CD14-positive monocyte (primary cell): ENCODE measurements at regions not wholly inside any gene's neighbourhood (a gene's known extent, or its start where the extent isn't known, plus 50 kb on each side); places are given as distances from the start of the nearest gene placed in this dataset.
A peak's percentile ranks its signal among the peaks of the same experiment; 100 is the strongest.

ENCODE experiments used
- DNase-seq, 3 donors: peaks; one replicate each; pipeline ENCODE4 v3.0.0-alpha.2; 2011 to 2022
- H2AFZ ChIP-seq: 2 replicates; pipeline ENCODE4 v1.6.0; 2012; ENCODE audit warnings: mild to moderate bottlenecking, low read depth, low read length, inconsistent platforms; ENCODE audit not compliant: insufficient read depth, poor library complexity, severe bottlenecking
- H3K27ac ChIP-seq, 2 donors: 1 replicate in 1 of 2; 2 replicates in 1 of 2; pipeline ENCODE4 v1.5.1; 2012 to 2013; ENCODE audit warnings: low read length in 2 of 2, control low read depth in 1 of 2, inconsistent platforms in 1 of 2, low read depth in 1 of 2, mild to moderate bottlenecking in 1 of 2
- H3K27me3 ChIP-seq, 2 donors: one replicate each; pipeline versions ENCODE4 v1.6.0 to v1.6.1; 2011 to 2013; ENCODE audit warnings: low read length in 2 of 2; ENCODE audit not compliant: control insufficient read depth in 2 of 2, insufficient read depth in 2 of 2
- H3K36me3 ChIP-seq, 2 donors: replicated peaks in 1 of 2; 1 replicate in 1 of 2; 2 replicates in 1 of 2; pipeline versions ENCODE4 v1.5.1 to v1.6.1; 2012 to 2013; ENCODE audit warnings: low read length in 2 of 2, control low read depth in 1 of 2, inconsistent platforms in 1 of 2, mild to moderate bottlenecking in 1 of 2; ENCODE audit not compliant: insufficient read depth in 2 of 2, control insufficient read depth in 1 of 2
- H3K4me1 ChIP-seq, 2 donors: 1 replicate in 1 of 2; 2 replicates in 1 of 2; pipeline versions ENCODE4 v1.5.1 to v1.6.1; 2012 to 2013; ENCODE audit warnings: low read length in 2 of 2, control low read depth in 1 of 2, inconsistent platforms in 1 of 2, mild to moderate bottlenecking in 1 of 2, moderate library complexity in 1 of 2; ENCODE audit not compliant: insufficient read depth in 2 of 2, control insufficient read depth in 1 of 2
- H3K4me2 ChIP-seq: replicated peaks from 2 replicates; pipeline ENCODE3; 2012; ENCODE audit warnings: low read length, moderate library complexity, mild to moderate bottlenecking; ENCODE audit not compliant: poor library complexity, severe bottlenecking; ENCODE audit errors: extremely low read depth
- H3K4me3 ChIP-seq, 3 experiments: fragments of 200-600 bp in 1 of 3; sonication (generic) in 1 of 3; replicated peaks in 1 of 3; 1 replicate in 2 of 3; 2 replicates in 1 of 3; pipeline ENCODE4 v1.5.1; 2011 to 2013; ENCODE audit warnings: low read length in 3 of 3, mild to moderate bottlenecking in 3 of 3, control low read depth in 2 of 3, low read depth in 2 of 3, inconsistent platforms in 1 of 3, moderate library complexity in 1 of 3
- H3K79me2 ChIP-seq: 2 replicates; pipeline ENCODE4 v1.6.0; 2012; ENCODE audit warnings: mild to moderate bottlenecking, control low read depth, inconsistent platforms, low read length, moderate library complexity; ENCODE audit not compliant: insufficient read depth
- H3K9ac ChIP-seq: 2 replicates; pipeline ENCODE4 v1.6.0; 2017; ENCODE audit warnings: low read length, mild to moderate bottlenecking; ENCODE audit not compliant: insufficient read depth, poor library complexity, severe bottlenecking
- H3K9me3 ChIP-seq, 2 donors: replicated peaks in 1 of 2; 1 replicate in 1 of 2; 2 replicates in 1 of 2; pipeline versions ENCODE4 v1.5.1 to v1.6.1; 2012 to 2013; ENCODE audit warnings: low read length in 2 of 2, control low read depth in 1 of 2; ENCODE audit not compliant: control insufficient read depth in 1 of 2, insufficient read depth in 1 of 2
- H4K20me1 ChIP-seq: 2 replicates; pipeline ENCODE4 v1.6.0; 2012; ENCODE audit warnings: mild to moderate bottlenecking, low read length, control low read depth, moderate library complexity; ENCODE audit not compliant: insufficient read depth
- H3K27ac Mint-ChIP-seq, 7 donors: one replicate each; pipeline ENCODE4 v1.8.0; 2020; ENCODE audit warnings: mild to moderate bottlenecking in 7 of 7, mixed read lengths in 7 of 7, moderate library complexity in 6 of 7, inconsistent platforms in 2 of 7
- H3K27me3 Mint-ChIP-seq, 3 donors: one replicate each; pipeline ENCODE4 v1.8.0; 2021 to 2022; ENCODE audit warnings: low read depth in 3 of 3, mild to moderate bottlenecking in 3 of 3, mixed read lengths in 3 of 3, moderate library complexity in 3 of 3, inconsistent platforms in 1 of 3
- H3K36me3 Mint-ChIP-seq, 2 donors: one replicate each; pipeline ENCODE4 v1.8.0; 2020; ENCODE audit warnings: mixed read lengths in 2 of 2, inconsistent platforms in 1 of 2, mild to moderate bottlenecking in 1 of 2
- H3K4me1 Mint-ChIP-seq: one replicate; pipeline ENCODE4 v1.8.0; 2020; ENCODE audit warnings: mild to moderate bottlenecking, mixed read lengths
- H3K4me3 Mint-ChIP-seq, 2 donors: one replicate each; pipeline ENCODE4 v1.8.0; 2020; ENCODE audit warnings: mild to moderate bottlenecking in 2 of 2, mixed read lengths in 2 of 2, moderate library complexity in 1 of 2
- H3K9me3 Mint-ChIP-seq, 7 donors: one replicate each; pipeline ENCODE4 v1.8.0; 2020 to 2022; ENCODE audit warnings: mixed read lengths in 7 of 7, mild to moderate bottlenecking in 6 of 7, moderate library complexity in 6 of 7, inconsistent platforms in 2 of 7
- WGBS: methylation state at CpG from one replicate; pipeline ENCODE4 v1.1.5; 2013; ENCODE audit warnings: missing lambda C conversion rate; ENCODE audit not compliant: insufficient coverage; 5-methylcytosine and 5-hydroxymethylcytosine counted together
- intact Hi-C, 2 donors: fragments of 100-400 bp; cut with micrococcal nuclease; formaldehyde crosslinking; loops; one replicate each; pipeline versions ENCODE4 v1.15.0 to v1.15.1; 2023
- TF ChIP-seq, protein P1 (sequence below): fragments of 200-600 bp; IDR thresholded peaks from one replicate; pipeline ENCODE4 v1.8.0; 2022; ENCODE audit warnings: antibody characterized with exemption, mild to moderate bottlenecking

DNA sequence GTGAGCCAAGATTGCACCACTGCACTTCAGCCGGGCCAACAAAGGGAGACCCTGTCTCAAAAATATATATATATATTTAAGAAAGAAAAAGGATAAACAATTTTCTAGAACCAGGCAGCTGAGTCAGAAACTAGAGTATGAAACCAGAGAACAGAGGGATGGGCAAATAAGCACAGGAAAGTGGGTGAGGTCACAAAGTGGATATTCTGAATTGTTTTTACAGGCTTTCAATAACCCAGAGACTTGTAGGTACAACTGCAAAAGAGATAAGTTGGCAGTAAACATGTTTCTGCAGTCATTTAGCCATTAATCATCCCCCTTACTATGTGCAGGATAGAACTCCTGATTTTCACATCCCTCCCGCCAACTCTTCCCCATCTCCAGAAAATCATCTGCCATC lies 94.2 kb downstream of the BTG1 start:
- Mint-ChIP-seq H3K27ac (no peak overlapping the region), H3K27me3 (peaks cover 0 to 2% (median 1%) of the 10 kb centered on the region in 3 donors), H3K36me3 (no peaks in the 10 kb centered on the region), H3K9me3 (peaks cover 0 to 7% (median under 1%) of the 10 kb centered on the region in 7 donors), H3K4me1 (peaks cover 9% of the 10 kb centered on the region), H3K4me3 (no peak overlapping the region)
- Histone ChIP-seq H3K9ac (no peak overlapping the region), H3K36me3 (no peaks in the 10 kb centered on the region), H3K9me3 (no peaks in the 10 kb centered on the region), H3K4me3 (no peak overlapping the region), H2AFZ (no peak overlapping the region), H3K4me2 (no peak overlapping the region), H4K20me1 (no peaks in the 10 kb centered on the region), H3K79me2 (no peaks in the 10 kb centered on the region), H3K27ac (no peak overlapping the region), H3K27me3 (no peaks in the 10 kb centered on the region), H3K4me1 (peaks cover 6 to 7% of the 10 kb centered on the region in 2 donors)
- no peak for DNase-seq
- intact Hi-C loops, result no loop called here
- WGBS, result 100% methylated on average over 1 of the region's 2 CpGs
- TF ChIP-seq, protein P1, sequence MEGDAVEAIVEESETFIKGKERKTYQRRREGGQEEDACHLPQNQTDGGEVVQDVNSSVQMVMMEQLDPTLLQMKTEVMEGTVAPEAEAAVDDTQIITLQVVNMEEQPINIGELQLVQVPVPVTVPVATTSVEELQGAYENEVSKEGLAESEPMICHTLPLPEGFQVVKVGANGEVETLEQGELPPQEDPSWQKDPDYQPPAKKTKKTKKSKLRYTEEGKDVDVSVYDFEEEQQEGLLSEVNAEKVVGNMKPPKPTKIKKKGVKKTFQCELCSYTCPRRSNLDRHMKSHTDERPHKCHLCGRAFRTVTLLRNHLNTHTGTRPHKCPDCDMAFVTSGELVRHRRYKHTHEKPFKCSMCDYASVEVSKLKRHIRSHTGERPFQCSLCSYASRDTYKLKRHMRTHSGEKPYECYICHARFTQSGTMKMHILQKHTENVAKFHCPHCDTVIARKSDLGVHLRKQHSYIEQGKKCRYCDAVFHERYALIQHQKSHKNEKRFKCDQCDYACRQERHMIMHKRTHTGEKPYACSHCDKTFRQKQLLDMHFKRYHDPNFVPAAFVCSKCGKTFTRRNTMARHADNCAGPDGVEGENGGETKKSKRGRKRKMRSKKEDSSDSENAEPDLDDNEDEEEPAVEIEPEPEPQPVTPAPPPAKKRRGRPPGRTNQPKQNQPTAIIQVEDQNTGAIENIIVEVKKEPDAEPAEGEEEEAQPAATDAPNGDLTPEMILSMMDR, result no peak

GRCh38 chr12:92049403-92049802 lies 96.2 kb downstream of the BTG1 start:
- no peak overlapping the region for H3K4me3 Mint-ChIP-seq
- Histone ChIP-seq H3K4me1 (peaks cover 6 to 7% of the 10 kb centered on the region in 2 donors), H4K20me1 (no peaks in the 10 kb centered on the region), H3K4me2 (no peak overlapping the region), H3K27ac (no peak overlapping the region), H3K4me3 (no peak overlapping the region), H2AFZ (no peak overlapping the region), H3K9me3 (no peaks in the 10 kb centered on the region), H3K36me3 (no peaks in the 10 kb centered on the region), H3K9ac (no peak overlapping the region), H3K27me3 (no peaks in the 10 kb centered on the region), H3K79me2 (no peaks in the 10 kb centered on the region)
- 6% methylated on average over 2 of the region's 3 CpGs for WGBS
- DNase-seq, result peak in 1 of 3 donors; percentile 44
- H3K9me3 Mint-ChIP-seq, result peaks cover 0 to 7% (median 0%) of the 10 kb centered on the region in 7 donors
- peak overlapping the region in 2 of 7 donors; percentile 36 to 77 for H3K27ac Mint-ChIP-seq
- peaks cover 0 to 5% (median 1%) of the 10 kb centered on the region in 3 donors for H3K27me3 Mint-ChIP-seq
- no peaks in the 10 kb centered on the region for H3K36me3 Mint-ChIP-seq
- H3K4me1 Mint-ChIP-seq, result peaks cover 8% of the 10 kb centered on the region
- TF ChIP-seq, protein P1, result no peak
- intact Hi-C loops, result no loop called here
